Activated naive CD8-positive, alpha-beta T cell treated with anti-CD3 and anti-CD28 coated beads, Interleukin-2, amount 10 ng/mL, durations not matched to agents 7 days and 5 days (primary cell): ENCODE measurements at regions not wholly inside any gene's neighbourhood (a gene's known extent, or its start where the extent isn't known, plus 50 kb on each side); places are given as distances from the start of the nearest gene placed in this dataset.

Experiments used
- ATAC-seq: fragments of 150-1000 bp; cut with Tn5 transposase; one replicate; pipeline ENCODE4 v1.10.0; 2021; ENCODE audit warnings: low read depth, moderate library complexity
- POLR2A ChIA-PET: fragments of 350-600 bp; sonication (Branson Sonifier 250); formaldehyde crosslinking; loops from one replicate; lab custom pipeline; 2021; ENCODE audit warnings: antibody characterized with exemption; lab: Charles Lee
- DNase-seq: peaks from one replicate; pipeline ENCODE4 v3.0.0; 2021
- H3K27ac Mint-ChIP-seq: one replicate; pipeline ENCODE4 v1.8.0; 2022; ENCODE audit warnings: mild to moderate bottlenecking, mixed read lengths
- H3K27me3 Mint-ChIP-seq: one replicate; pipeline ENCODE4 v1.8.0; 2022; ENCODE audit warnings: mild to moderate bottlenecking, moderate library complexity, mixed read lengths
- H3K36me3 Mint-ChIP-seq: one replicate; pipeline ENCODE4 v1.8.0; 2021; ENCODE audit warnings: mild to moderate bottlenecking, mixed read lengths
- H3K4me1 Mint-ChIP-seq: one replicate; pipeline ENCODE4 v1.8.0; 2021; ENCODE audit warnings: mixed read lengths
- H3K4me3 Mint-ChIP-seq: one replicate; pipeline ENCODE4 v1.8.0; 2022; ENCODE audit warnings: mild to moderate bottlenecking, moderate library complexity, mixed read lengths
- H3K9me3 Mint-ChIP-seq: one replicate; pipeline ENCODE4 v1.8.0; 2021; ENCODE audit warnings: mixed read lengths

DNA sequence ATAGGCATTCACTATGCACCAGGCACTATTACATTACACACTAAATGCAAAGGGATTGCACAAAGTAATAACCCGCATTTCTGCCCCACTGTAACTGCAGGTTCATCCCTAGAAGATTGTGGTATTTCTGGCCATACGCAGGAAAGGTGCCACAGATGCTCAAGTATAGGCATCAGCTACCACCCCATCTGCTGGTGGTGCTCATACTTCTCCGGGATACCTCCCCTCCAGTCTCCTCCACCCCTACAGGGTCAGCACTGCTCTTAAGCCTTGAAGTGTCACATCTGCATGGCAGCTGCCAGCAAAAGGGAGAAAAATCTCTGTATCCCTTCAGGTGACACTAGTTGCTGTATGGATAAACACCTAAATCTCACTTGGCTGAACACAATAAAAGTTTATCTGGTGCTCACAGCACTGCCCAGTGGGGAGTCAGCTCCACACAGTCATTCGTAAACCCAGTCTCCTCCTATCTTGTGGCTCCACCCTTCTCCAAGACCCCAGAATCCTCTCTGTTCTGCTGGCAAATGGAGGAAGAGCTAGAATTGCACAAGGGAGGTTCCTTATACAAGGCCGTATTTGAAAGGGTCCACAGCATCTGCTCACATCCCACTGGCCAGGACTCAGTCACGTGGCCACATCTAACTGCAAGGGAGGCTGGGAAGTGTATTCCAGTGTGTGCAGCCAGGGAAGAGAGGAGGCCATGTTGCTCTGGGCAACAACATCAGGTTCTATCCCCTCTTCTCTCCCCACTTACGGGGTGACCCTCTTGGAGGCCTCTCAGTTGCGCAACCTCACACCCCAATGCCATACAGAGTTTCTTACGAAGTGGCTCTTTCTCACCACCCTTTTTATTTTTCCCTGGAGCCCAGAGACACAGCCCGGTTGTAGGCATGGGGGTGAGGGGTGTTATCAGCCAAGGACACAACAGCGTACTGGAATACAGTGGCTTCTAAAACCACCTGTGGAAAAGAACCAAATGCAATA lies 114.7 kb downstream of the BUD13 start:
- Mint-ChIP-seq H3K27ac (no peak overlapping the region), H3K4me3 (no peak overlapping the region), H3K36me3 (no peaks in the 10 kb centered on the region), H3K9me3 (no peaks in the 10 kb centered on the region), H3K27me3 (peaks cover 4% of the 10 kb centered on the region), H3K4me1 (no peaks in the 10 kb centered on the region)
- POLR2A ChIA-PET, result no interaction called here
- DNase-seq (no peak), ATAC-seq (no peak)

DNA sequence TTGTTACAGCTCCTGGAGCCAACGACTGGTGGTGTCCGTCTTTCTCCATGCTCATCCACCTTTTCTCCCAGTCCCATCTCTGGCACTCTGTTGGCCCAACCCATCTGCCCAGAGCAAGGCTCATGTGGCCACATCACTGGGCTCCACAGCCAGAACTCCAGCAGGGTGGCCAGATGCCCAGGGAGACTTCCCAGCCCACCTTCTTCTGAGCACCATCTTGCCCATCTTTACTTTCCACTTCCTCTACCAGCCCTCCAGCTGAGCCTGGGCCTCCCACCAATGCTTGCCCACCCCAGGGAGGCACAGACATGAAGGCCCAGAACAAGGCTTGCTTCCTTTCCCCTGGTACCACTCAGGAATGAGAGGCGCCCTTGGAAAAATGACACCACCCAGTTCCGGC lies 116.8 kb downstream of the BUD13 start:
- H3K27ac Mint-ChIP-seq, result no peak overlapping the region
- H3K27me3 Mint-ChIP-seq, result peaks cover 4% of the 10 kb centered on the region
- POLR2A ChIA-PET, result no interaction called here
- no peaks in the 10 kb centered on the region for H3K36me3 Mint-ChIP-seq
- ATAC-seq (no peak), DNase-seq (no peak)
- no peaks in the 10 kb centered on the region for H3K9me3 Mint-ChIP-seq
- H3K4me3 Mint-ChIP-seq, result no peak overlapping the region
- H3K4me1 Mint-ChIP-seq, result no peaks in the 10 kb centered on the region

DNA sequence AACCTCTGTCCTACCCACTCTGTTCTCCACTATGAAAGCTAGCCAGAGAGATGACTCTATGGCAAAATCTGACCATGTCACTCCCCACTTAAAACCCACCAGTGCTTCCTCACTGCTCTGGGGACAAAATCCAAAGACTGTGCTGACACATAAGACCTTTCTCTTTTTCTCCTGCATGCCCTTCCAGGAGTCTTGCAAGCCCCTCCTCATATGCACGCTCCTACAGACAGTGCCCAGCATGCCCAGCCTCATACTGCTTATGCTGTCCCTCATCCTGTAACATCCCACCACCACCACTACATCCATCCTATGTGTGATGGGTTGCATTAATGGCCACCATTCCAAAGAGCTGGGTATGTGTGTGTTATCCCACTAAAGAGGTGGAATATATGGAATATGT lies 118.3 kb downstream of the BUD13 start:
- Mint-ChIP-seq H3K4me3 (no peak overlapping the region), H3K27me3 (peaks cover 4% of the 10 kb centered on the region), H3K9me3 (no peaks in the 10 kb centered on the region), H3K36me3 (no peaks in the 10 kb centered on the region), H3K4me1 (no peaks in the 10 kb centered on the region), H3K27ac (no peak overlapping the region)
- DNase-seq, result no peak
- POLR2A ChIA-PET, result no interaction called here
- ATAC-seq, result no peak

DNA sequence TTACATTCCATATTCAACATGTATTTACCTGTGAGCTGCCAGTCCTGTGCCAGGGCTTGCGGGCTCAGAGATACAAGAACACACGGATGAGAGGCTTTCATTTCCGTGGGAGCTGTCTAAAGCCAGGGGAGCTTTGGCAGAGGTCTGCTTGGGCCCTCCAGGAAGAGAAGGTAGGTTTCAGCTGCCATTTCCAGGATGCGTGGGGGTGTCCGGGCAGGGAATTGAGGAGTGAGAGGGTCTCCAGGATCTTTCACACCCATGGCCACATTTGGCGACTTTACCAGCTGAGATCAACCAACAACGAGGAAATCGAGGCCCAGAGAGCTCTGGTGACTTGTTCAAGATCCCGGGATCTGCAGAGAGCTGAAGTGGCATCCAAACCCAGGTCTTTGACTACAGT lies 119.6 kb downstream of the BUD13 start:
- H3K27ac Mint-ChIP-seq, result no peak overlapping the region
- POLR2A ChIA-PET, result no interaction called here
- no peak overlapping the region for H3K4me3 Mint-ChIP-seq
- H3K4me1 Mint-ChIP-seq, result no peaks in the 10 kb centered on the region
- H3K36me3 Mint-ChIP-seq, result no peaks in the 10 kb centered on the region
- DNase-seq (no peak), ATAC-seq (no peak)
- peaks cover 4% of the 10 kb centered on the region for H3K27me3 Mint-ChIP-seq
- H3K9me3 Mint-ChIP-seq, result no peaks in the 10 kb centered on the region

DNA sequence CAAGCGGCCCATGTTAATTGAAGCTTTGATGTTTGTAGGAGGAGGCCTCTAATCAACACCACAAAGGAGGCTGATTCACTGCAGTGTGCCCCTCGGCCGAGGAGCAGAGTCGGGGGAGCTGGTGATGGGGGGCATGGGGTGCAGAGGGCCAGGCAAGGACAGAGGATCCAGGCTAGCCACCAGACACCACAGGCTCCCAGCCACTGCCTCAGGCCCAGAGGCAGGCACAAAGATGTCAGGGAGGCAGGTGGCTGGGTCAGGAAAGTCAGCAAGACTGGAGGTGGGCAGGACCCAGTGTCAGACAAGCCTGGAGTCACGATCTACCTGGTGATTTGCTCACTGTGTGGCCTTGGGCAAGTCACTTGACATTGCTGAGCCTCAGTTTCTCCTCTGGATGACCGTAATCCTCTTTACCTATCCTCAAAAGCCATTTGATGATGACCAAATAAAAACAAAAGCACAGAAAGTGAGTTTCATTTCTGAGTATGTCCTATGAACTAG lies 121.0 kb downstream of the BUD13 start:
- no peak for DNase-seq
- no peaks in the 10 kb centered on the region for H3K9me3 Mint-ChIP-seq
- H3K4me3 Mint-ChIP-seq, result no peak overlapping the region
- H3K27me3 Mint-ChIP-seq, result peaks cover 4% of the 10 kb centered on the region
- POLR2A ChIA-PET, result no interaction called here
- H3K27ac Mint-ChIP-seq, result no peak overlapping the region
- no peaks in the 10 kb centered on the region for H3K4me1 Mint-ChIP-seq
- H3K36me3 Mint-ChIP-seq, result no peaks in the 10 kb centered on the region
- ATAC-seq, result no peak

DNA sequence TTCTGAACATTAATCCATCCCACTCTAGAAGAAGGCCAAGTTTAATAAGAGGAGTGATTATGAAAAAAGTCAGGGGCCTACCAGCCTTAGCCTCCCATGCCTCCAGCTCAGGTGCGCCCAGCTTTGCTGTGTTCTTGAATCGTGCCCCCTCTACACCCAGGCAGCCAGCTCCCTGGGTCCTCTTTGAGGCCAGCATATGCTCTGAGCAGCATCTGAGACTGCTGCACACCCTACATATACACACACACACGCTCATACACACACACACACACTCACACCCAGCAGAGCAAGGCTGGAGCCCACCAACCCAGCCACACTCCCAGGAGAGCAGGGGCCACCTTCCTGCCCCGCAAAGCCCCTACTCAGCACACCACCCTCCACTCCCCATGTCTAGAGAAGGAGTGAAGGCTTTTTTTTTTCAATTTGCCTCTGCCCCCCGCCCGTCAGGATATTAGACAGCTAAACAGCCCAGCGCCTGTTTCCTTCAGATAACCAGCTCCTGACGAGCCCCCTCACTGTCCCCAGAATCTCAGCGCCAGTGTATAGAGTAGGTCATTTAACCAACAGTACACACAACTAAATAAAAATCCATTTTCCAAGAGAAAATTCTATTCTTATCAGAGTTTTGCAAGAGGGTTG lies 121.6 kb downstream of the BUD13 start:
- H3K4me1 Mint-ChIP-seq, result no peaks in the 10 kb centered on the region
- no peak for ATAC-seq
- DNase-seq, result no peak
- no peaks in the 10 kb centered on the region for H3K36me3 Mint-ChIP-seq
- POLR2A ChIA-PET, result no interaction called here
- H3K27me3 Mint-ChIP-seq, result peaks cover 4% of the 10 kb centered on the region
- peak overlapping the region; percentile 18 for H3K27ac Mint-ChIP-seq
- no peak overlapping the region for H3K4me3 Mint-ChIP-seq
- H3K9me3 Mint-ChIP-seq, result no peaks in the 10 kb centered on the region

DNA sequence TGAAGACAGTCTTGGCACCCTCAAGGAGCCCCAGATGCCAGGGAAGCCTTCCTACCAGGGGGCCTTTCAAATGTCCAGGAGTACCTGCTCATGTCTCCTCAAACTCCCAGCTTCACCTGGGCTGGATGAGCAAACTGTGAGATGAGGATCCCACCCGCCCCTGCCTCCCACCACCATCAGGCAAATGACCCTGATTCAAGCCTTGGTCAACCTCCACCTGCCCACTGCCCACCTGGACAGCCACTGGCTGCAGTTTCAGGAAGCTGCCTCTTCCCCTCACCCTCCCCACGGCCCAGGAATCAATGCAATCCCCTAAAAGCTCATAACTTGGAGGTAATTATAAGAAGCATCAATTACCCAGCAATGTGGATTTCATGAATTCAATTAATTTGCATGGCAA lies 122.7 kb downstream of the BUD13 start:
- Mint-ChIP-seq H3K27me3 (peaks cover 4% of the 10 kb centered on the region), H3K4me1 (no peaks in the 10 kb centered on the region), H3K9me3 (no peaks in the 10 kb centered on the region), H3K36me3 (no peaks in the 10 kb centered on the region), H3K27ac (no peak overlapping the region), H3K4me3 (no peak overlapping the region)
- POLR2A ChIA-PET, result no interaction called here
- DNase-seq (no peak), ATAC-seq (no peak)

DNA sequence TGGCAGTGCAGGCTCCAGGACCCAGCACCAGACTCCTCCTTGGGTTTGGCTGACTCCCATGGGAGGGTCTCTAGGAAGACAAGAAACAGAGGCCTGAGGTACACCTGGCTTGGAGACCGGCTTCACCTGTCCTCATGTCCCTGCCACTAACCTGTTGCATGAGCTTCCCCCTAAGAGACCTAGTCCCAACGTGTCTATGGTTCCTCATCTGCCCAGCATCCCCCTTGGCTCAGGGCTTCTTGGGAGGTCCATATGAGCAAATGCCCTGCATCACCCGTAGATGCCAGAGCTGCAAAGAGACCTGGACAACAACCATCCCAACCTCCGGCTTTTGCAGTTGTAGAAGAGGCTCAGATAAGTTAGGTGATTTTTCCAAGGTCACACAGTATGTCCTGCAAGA lies 123.5 kb downstream of the BUD13 start:
- DNase-seq (no peak), ATAC-seq (no peak)
- Mint-ChIP-seq H3K36me3 (no peaks in the 10 kb centered on the region), H3K4me3 (no peak overlapping the region), H3K27ac (no peak overlapping the region), H3K27me3 (peaks cover 4% of the 10 kb centered on the region), H3K9me3 (no peaks in the 10 kb centered on the region), H3K4me1 (no peaks in the 10 kb centered on the region)
- POLR2A ChIA-PET, result no interaction called here

DNA sequence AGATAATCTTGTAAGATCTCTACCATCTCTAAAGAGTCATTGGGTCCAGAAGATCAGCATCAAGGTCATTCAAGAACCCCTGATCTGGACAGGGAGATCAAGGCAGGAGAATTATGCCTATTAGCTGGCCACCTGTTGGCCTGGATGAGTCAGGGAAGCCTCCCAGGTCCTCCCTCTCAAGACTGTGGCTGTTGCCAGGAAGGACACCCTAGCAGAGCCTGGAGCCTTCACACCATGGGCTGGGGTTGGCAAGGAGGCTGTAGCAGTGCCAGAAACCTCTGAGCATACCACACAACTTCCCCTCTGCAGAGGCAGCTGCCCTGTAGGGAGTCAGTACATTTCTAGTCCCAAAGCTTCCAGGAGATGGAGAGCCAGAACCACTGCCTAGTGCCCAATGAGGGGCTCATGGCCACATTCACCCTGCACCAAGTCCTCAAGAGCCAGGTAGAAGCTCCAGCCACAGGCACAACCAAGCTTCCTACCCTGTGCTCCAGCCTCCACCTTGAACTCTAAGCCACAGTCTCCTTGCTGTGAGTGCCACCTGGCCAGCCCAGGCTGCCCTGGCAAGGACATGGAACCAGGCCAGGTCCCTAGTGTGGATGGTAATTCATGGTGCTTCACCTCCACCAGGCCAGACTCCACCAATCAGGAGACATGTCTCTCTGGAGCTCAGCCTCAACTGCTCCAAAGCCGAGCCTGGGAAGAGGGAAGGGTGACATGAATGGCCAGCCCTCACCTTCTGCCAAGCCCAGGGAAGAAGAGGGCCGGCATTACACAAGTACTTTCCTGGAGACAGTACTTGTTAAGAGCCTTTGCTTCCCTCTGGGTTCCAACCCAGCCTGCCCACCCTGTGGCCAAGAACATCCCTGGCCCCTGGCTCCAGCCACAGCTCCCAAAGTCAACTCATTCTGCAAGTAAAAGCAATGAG lies 124.3 kb downstream of the BUD13 start:
- H3K4me1 Mint-ChIP-seq, result no peaks in the 10 kb centered on the region
- POLR2A ChIA-PET, result no interaction called here
- peaks cover 4% of the 10 kb centered on the region for H3K27me3 Mint-ChIP-seq
- no peaks in the 10 kb centered on the region for H3K9me3 Mint-ChIP-seq
- DNase-seq (no peak), ATAC-seq (no peak)
- H3K4me3 Mint-ChIP-seq, result no peak overlapping the region
- H3K36me3 Mint-ChIP-seq, result no peaks in the 10 kb centered on the region
- no peak overlapping the region for H3K27ac Mint-ChIP-seq

DNA sequence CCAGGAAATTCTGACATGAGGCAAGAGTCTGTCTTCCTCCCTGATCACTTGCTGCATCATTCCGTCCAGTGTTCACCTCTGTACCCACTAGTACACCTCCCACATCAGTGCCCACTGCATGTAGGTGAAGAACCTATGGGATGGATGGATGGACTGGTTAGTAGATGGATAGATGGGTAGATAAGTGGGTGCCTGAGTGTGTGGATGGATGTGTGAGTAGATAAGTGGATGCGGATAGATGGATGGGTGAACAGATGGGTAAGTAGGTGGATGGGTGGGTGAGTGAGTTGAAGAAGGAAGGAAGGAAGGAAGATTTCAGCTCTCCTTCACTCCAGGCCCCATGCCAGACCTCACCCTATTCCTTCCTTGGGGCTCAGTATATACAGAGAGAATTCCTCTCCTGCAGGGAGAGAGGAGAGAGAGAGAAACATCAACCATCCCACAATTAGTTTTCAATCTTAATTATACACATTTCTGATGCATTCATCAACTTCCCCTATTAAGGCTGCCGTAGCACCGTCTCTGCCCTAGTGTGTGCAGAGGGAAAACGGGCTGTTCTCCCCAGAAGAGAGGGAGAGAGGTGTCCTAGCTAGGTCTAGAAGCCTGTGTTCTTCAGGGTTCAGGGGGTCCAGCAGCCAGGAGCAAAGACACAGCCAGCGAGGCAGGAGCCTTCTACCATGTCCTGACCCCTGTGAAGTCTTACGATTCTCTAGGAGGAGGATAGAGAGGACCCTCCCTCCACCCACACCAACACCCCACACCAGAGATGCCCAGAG lies 125.3 kb downstream of the BUD13 start:
- no peak for DNase-seq
- Mint-ChIP-seq H3K4me1 (no peaks in the 10 kb centered on the region), H3K27ac (no peak overlapping the region), H3K36me3 (no peaks in the 10 kb centered on the region), H3K4me3 (no peak overlapping the region), H3K9me3 (no peaks in the 10 kb centered on the region), H3K27me3 (peaks cover 4% of the 10 kb centered on the region)
- no peak for ATAC-seq
- POLR2A ChIA-PET, result no interaction called here

DNA sequence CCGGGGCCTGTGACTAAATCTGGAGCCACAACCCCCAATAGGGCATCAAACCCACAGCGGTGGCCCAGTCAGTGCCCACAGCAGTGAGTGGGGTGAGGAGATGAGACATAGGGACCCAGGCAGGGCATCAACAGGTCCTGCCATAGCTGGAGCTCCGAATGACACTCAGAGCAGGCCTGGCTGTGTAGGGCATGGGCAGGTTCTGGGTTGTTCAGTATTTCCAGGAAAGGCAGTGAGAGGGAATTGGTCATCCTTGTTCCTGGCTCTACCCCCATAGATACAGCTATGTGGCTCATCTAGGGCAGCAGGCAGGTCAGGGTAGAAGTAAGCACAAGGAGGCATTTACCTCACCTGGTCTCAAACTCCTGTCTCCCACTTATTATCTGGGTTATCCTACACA lies 126.6 kb downstream of the BUD13 start:
- H3K27ac Mint-ChIP-seq, result no peak overlapping the region
- POLR2A ChIA-PET, result no interaction called here
- no peaks in the 10 kb centered on the region for H3K4me1 Mint-ChIP-seq
- no peaks in the 10 kb centered on the region for H3K27me3 Mint-ChIP-seq
- no peak for DNase-seq
- H3K9me3 Mint-ChIP-seq, result no peaks in the 10 kb centered on the region
- no peak for ATAC-seq
- H3K36me3 Mint-ChIP-seq, result no peaks in the 10 kb centered on the region
- no peak overlapping the region for H3K4me3 Mint-ChIP-seq

DNA sequence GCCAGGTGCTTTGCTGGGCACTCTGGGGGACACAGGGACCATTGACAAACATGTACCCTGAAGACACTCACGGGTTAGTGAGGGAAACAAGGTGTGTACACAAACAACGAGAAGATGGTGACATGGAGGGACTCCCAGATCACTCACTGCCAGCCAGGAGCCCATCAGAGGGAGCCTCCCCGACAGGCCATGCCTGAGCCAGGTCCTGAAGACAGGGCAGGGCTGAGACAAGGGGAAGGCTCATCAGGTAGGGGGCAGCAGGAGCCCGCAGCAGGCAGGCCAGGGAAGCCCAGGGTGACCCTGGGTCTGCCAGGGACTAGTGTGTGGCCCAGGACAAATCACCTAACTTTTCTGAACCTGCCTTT lies 127.9 kb downstream of the BUD13 start:
- H3K36me3 Mint-ChIP-seq, result no peaks in the 10 kb centered on the region
- no peak overlapping the region for H3K27ac Mint-ChIP-seq
- POLR2A ChIA-PET, result no interaction called here
- no peak for DNase-seq
- no peak for ATAC-seq
- H3K9me3 Mint-ChIP-seq, result no peaks in the 10 kb centered on the region
- no peaks in the 10 kb centered on the region for H3K4me1 Mint-ChIP-seq
- H3K27me3 Mint-ChIP-seq, result no peaks in the 10 kb centered on the region
- no peak overlapping the region for H3K4me3 Mint-ChIP-seq
